DMS153 (cell line): ENCODE measurements at regions not wholly inside any gene's neighbourhood (a gene's known extent, or its start where the extent isn't known, plus 50 kb on each side); places are given as distances from the start of the nearest gene placed in this dataset.

Experiments
- DNase-seq: peaks from one replicate; lab custom pipeline; 2025; lab: John Stamatoyannopoulos, UW

DNA sequence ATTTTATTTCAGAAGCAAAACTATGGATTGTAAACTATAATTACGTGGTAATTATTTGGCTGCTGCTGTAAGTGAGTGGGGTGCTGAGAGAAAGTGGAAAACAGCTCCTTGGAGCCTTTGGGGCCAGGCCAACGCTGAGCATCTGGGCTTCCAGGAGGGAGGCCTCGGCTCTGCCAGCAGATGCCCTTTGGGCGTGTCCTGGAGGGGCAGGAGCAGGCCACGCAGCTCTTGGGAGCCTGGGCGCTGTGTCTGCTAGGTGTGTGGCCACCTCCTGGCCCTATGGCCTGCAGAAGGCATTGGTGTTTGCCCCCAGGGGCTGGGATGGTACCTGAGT lies 423.3 kb downstream of the GLRX3 start:
- DNase-seq: no peak

DNA sequence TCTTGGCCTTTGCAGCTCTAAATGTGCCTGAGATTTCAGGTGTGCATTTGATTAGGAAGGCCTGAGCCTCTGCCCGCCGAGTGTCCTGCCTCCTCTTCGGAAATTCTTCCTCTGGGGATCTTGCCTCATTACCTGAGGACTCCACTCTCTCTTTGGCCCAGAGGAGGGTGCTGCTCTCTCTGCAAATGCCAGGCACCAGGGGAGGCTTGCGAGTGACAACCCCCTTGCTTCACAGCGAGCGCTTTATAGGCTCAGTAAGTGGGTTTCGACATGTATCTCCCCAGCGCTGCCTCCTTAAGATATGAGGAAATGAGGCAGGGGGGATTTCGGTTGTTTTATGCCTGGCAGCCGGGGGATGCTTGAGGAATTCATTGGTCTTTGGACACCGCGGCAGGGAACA lies 423.9 kb downstream of the GLRX3 start:
- no peak for DNase-seq

DNA sequence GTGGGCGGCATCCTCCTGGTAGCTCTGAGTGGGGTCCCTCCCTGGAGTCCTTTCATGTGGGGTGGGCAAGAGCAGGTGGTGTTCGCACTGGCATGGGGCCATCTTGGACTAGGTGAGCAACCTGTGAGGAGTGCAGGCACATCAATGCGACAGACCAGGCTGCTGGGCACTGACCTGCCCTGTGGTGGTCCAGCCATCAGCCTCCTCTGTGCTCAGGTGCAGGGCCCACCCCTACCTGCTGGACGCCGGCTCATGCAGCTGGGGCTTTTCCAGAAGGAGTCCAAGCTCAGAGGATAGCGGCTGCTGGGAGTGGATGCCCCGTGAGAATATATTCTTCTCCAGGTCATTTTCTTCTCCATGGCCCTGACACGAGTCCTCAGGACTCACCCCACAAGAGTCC lies 424.4 kb downstream of the GLRX3 start:
- DNase-seq: no peak

DNA sequence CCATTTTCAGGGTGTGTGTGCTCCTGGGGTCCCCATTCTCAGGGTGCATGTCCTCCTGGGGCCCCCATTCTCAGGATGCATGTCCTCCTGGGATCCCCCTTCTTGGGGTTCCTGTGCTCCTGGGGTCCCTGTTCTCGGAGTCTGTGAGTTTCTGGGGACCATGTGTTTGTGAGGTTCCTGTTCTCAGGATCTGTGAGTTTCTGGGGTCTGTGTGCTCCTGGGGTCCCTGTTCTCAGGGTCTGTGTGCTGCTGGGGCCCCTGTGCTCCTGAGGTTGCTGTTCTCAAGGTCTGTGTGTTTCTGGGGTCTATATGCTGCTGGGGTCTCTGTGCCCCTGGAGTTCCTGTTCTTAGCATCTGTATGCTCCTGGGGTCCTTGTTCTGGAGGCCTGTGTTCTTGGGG lies 425.5 kb downstream of the GLRX3 start:
- no peak for DNase-seq

DNA sequence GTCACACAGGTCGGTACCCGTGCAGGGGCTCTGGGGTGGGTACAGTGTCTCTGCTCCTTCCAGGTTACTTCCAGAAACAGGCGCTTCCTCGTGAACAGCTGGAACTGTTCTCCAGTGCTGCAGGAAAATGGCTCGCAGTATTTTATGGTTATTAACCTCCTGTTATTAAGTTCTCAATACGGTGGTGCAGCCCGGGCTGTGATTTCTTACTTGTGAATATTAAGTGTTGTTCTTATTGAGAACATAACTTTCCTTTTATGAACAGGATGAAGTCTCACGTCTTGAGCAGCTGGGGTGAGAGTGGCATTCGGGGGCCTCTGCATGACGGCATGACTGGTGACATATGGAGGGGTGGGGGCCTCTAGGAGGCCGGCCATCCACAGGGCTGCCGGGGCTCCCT lies 430.8 kb downstream of the GLRX3 start:
- no peak for DNase-seq

DNA sequence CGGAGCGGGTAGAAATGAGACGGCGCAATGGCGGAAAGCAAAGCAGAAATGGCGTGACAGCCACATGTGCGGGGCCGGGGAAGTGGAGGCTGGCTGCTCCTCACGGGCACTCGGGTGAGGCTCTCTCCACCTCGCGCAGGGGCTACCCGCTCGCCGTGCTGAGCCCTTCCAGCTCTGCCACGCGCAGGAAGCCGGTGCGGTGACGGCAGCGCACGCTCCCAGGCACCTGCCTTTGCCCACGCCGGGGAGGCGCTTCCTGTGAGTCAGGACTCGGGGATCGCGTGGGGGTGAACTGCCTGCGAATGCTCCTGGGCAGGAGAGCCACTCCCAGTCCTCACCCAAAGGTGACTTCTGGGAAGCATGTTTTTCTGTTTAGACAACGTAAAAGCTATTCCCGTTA lies 431.2 kb downstream of the GLRX3 start:
- no peak for DNase-seq

DNA sequence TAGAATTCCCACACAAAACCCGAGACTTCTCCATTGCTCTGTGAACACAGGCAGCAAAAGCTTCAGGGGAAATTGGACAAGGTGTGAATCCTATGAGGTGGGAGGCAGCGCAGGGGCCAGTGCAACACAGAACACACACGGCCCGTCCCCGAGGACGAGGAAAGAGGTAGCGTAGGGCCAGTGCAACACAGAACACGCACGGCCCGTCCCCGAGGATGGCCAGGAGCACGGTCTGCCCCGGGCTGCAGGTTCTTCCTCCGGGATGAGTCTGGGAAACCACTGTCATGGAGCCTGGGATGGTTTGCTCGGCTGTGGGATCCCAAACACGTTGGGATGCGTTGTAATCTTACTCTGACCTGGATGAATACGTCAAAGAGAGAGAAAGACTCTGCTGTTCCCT lies 432.1 kb downstream of the GLRX3 start:
- no peak for DNase-seq

DNA sequence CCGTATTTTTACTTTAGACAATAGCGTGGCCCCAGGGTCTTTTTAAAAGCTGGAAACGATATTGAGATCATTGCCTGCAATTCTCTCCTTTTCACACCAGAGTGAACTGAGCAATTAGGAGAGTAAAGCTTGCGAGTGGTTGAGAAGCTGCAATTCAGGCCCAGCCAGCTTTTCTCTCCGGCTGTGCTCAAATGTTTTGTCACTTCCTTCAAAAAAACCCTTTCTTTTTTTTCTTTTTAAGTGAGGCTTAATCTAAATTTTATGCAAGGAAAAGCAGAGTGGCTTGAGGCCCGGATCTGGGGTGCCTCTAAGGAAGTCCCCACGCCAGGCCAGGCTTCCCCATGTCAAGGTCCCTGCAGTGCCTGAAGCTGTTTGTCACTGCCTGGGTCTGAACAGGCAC lies 433.9 kb downstream of the GLRX3 start:
- no peak for DNase-seq

DNA sequence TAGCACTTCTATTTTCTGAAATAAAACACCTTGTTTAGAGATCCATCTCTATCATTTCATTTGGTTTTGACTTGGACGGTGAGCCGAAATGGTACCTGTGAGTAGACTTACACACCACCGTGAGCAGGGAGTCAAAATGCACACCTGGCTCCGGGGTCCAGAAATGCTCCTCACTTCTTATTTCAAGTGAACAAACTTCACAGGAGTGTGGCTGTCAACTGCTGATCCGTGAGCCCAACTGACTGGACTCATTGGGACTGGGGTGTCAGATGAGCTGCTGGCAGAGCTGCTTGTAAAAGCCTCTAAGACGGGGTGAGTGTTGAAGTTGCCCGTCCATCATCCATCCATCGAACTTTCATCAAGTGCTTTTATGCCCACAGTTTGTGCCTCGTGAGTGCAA lies 435.5 kb downstream of the GLRX3 start:
- DNase-seq: no peak

DNA sequence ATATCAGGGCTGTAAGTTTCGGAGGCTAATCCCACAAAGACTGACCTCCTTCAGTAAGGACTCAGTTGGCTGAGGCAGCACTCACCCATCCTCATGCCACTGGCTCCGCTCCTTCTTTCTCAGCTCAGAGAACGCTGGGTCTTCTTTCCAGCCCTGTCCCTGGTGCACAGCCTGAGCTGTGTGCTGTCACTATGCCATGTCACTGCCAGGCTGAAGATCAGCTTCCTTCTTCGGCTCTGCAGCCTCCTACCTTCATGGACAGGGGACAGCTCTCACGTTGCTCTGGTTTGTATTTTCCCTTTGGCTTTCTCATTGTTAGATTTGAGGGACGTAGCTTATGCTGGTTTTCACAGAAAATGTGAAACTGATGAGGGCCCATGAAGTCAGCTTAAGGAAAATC lies 437.3 kb downstream of the GLRX3 start:
- no peak for DNase-seq

DNA sequence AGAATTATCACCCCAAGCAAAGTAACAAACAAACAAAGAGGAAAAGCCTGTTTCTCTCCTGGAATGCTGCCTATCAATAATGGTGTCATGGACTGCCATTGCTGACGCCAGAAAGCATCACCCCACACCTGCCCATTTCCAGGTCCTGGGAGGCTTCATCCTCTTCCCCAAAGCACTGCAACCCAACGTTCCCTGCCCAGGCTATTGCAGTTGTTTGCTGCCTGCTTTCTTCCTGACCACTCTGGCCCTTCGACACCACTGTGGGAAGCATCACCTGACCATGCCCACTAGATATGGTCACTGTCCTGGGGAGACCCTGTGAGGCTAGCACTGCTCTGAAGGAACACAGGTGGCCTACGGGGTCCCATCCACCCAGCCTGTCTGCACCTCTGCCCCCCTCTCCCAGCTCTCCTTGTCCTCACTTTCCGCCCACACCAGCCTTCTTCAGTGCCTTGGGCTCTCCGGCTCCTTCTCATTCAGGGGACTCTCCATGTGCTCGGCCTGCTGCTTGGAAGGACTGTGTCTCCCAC lies 439.6 kb downstream of the GLRX3 start:
- DNase-seq: no peak

DNA sequence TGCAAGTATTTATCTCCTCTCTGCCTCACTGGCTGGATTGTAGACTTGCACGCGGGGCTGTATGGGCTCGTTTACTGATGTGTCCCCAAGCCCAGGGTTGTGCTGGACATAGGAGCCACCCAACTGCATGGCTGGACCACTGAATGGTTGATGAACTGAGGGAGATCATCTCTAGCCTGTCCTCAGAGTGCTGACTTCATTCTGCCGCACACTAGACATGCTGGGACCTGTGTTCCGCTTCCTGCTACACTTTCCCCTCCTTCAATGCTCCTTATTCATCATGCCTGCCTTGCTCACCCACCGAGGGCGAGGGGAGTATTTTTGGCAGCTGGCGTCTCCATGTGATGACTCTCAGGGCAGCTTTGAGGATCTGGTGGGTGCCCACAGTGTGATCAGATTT lies 440.2 kb downstream of the GLRX3 start:
- no peak for DNase-seq

DNA sequence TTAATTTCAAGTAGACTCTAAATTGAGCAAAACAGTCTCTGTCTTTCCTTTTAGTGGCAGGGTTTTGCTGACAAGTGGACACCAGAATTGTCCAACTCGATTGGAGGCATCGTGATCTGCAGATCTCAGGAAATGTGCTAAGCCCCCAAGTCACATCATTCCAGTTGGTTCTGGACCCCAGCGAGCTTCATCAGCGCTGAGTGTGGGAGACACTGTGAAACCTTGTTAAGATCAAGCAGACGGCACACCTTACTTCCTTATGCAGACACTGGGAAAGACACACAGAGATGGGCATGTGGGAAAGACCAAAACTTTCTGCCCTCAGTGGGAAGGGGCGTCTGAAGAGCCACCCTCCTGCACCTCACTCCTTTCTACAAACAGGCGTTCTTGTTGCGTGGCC lies 440.8 kb downstream of the GLRX3 start:
- no peak for DNase-seq

DNA sequence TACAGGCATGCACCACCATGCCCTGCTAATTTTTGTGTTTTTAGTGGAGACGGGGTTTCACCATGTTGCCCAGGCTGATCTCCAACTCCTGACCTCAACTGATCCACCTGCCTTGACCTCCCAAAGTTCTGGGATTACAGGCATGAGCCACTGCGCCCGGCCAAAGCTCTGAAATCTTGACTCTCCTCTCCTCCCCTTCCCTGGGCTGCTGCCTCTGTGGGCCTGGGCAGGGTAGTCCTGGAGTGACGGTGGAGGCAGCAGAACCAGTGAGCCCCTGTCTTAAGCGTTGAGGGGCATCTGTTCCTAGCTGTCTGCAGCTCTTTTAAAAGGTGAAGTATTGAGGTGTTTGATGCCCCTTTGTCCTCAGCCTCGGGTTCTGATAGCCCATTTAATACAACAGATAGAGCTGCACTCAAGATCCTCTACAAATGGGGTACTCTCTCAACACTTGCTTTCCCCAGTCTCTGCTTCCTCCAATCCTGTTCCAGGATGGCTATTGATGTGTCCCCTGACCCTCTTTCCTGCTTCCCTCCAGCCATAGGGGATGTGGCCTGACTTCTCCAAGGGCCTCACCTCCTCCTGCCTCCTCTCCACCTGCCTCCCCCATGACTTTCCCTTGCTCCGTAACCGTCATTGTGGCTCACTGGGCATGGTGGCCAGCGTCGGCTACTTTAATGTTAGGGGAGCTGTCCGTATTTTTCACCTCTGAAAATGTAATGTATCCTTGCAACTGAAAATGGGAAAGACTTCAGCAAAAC lies 442.5 kb downstream of the GLRX3 start:
- no peak for DNase-seq

DNA sequence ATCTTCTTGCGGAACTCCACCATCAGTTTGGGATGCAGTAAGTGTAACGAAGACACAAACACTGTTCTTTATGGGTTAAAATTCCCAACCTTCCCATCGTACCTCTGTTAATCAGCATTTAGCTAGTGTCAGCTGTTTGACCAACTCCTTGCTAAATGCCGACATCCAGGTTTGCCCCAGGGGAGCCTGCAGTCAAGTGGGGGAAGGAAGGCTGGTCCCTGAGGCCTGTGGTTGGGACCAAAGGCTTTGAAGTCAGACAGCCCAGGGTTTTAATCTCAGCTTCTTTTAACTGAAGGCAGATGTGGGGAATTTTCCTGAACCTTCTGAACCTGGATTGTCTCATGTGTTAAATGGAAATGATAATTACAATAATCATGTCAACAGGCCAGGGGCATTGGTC lies 443.7 kb downstream of the GLRX3 start:
- DNase-seq: no peak

DNA sequence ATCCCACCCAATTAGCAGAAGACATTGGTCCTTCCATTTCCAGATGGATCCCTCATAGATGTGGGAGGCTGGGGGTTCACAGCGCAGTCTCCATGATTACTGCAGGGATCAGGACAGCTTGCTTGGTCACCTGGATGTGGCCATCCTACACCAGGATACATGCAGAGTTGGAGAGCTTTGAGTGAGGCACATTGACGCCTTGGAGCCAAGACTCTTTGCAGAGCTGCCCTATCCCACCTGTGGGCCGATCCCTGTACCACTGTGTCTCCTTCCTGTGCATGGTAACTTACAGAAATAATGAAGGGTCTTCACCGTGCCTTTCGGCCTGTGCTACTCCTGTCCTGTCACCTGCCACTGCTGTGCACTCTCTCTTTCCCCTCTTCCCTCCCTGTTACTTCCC lies 444.8 kb downstream of the GLRX3 start:
- DNase-seq: no peak

DNA sequence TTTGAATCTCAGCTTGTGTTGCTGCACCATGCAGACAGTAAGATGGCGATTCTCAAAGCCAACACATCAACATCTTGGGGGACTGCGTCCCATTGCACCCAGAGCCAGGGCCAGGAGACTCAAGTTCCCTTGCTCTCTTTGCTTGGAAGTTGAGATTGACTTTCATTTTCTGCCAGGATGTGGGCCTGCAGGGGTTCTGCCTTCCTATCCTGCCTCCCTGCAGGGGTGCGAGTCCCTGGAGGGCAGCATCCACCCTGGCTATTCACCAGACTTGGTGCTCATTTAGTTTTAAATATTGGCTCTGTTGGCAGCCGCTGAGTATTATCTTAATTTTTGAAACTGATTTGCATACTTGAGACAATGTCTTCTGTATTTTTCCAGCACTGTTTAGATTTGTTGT lies 451.5 kb downstream of the GLRX3 start:
- no peak for DNase-seq

DNA sequence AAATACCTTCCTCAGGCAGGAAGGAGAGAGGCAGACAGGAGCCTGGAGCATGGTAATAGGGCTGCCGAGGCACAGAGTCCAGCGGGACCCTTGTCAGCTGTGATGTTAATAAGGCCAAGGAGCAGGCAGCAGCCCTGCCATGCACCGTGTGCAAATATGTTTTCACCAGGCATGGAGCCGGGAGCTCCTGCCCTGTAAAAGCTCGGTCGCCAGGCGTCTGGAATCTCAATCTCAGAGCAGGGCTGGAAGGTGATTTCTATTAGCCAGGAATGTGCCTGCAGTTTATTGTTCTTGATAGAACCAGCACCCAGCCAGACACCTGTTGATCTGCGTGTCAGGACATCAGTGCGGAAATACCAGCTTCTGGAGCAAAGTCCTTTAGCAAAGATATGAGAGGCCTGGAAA lies 469.8 kb downstream of the GLRX3 start:
- DNase-seq: no peak

DNA sequence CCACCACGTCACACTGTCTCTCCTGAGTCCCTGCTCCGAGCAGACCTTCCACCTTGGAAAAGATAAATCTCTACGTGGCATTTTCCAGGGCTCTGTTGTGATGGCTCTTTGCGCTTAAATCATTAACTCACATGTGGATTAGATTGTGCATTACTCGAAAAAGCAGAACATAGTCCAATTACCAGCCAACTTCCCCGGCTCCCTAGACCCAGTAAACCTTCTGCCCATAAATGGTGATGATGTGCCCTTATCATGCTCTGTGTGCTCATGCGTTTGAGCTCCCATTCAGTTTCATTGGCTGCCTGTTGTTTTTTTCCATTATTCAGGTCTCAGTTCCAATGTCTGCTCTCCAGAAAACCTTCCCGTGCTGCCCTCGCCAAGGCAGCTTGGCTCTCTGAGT lies 471.2 kb downstream of the GLRX3 start:
- no peak for DNase-seq

DNA sequence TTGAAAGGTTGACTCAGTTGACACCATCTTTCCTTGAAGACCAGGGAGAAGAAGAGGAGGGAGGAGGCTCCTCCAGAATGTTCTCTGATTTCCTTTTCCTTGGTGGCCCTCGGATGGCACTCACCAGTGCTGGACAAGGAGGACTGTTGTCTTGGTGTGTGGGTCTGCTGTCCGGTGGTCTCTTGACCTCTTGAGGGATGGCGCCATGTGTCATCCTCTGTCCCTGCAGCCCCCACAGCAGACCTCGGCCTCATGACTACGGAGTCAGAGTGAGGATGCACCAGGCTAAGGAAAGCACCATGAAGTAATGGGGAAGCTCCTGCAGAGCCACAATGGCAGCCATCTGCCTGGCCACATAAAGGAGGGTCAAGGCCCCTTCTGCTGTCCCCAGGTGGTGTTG lies 475.0 kb downstream of the GLRX3 start:
- DNase-seq: no peak

DNA sequence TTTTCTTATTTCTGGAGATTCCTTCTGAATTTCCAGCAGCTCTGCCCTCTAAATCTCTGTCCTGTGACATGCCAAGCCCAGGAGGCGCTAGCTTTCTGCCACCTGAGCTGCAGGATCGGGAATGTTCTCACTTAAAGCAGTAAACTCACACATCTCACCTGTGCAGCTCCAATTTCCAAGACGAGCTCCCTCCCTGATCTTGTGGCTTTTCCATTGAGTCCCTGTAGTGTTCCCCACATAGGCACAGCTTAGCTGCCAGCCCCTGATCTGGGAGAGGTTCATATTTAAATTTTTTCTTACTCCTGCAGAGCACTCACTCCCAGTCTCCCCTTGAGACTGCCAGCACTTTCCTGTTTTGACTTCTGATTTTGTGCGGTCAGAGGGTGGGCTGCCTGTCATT lies 479.3 kb downstream of the GLRX3 start:
- no peak for DNase-seq

DNA sequence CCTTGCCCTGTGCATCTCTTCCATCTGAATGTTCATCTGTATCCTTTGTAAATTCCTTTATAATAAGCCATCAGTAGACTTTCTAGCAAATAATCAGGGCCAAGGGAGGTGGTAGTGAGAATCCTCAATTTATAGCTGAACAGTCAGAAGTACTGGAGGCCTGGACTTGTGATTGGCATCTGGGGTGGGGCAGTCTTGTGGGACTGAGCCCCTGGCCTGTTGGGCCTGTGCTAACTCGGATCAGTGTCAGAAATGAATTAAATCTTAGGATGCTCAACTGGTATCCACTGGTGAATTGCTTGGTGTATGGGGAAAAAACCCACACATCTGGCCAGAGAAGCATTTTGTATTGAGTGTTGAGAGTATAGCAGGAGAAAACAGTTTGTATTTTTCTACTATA lies 481.8 kb downstream of the GLRX3 start:
- no peak for DNase-seq

DNA sequence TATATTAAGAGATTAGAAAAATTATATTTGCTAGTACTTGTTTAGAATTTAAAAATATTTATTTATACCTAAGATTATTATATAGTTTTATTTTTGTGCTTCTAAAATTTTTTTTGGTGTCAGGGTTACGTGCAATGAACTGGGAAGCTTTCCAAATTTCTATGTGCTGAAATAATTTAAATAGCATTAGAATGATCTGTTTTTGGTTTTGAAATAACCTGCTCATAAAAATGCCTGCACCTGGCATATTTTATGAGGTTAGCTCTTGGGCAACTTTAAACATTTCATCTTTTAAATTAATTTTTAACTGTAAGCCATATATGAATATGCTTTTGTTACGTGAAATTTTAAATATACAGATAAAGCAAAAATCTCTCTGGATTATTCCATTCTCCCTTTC lies 482.5 kb downstream of the GLRX3 start:
- DNase-seq: no peak

DNA sequence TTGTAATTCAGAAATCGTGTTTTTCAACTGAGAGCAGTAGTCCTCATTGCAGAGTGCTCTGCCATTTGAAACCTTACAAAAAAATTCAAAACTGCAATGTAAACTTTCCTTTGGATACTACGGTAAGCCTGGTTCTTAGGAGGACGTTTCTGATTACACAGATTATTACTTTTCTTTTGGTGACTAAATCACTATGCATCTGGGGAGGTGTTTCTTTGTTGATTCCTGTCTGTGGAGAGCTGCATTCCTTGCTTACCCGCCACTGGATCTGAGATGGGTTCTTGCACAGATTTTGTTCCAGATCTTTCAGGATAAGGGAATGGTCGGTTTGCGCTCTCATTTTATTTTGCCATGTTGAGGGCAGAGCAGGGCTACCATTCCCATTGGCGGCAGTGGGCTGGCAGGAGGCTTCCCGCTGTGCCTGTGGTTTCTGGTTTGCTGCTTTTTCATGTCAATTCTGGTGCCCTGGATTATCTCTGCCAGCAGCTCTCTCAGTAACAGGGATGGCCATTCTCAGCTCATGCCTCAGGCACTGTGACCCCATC lies 485.1 kb downstream of the GLRX3 start:
- no peak for DNase-seq
